ENCODE measurements at regions not wholly inside any gene's neighbourhood (a gene's known extent, or its start where the extent isn't known, plus 50 kb on each side); places are given as distances from the start of the nearest gene placed in this dataset.

DNA sequence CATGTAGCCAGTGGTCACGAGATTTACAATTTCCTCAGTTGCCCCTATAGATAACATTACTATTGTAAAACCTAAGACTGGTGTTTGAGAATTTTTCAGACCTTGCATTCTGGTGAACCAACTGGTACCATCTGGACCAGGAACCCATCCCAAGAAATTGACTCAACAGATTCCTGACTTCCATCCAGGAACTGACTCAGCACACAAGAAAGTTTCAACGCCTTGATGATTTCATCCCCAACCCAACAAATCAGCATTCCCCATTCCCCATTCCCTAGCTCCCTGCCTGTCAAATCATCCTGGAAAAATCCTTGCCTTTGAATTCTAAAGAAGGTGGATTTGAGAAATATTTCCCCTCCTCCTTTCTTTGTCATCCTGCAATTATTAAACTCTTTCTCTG, 529.8 kb upstream of the PRMT6 start:
- no peaks in the 10 kb centered on the region for H3K4me1 ChIP-seq (ENCODE audit: insufficient read depth, low read length)
- intact Hi-C loops (cut with micrococcal nuclease; ENCODE audit: unreplicated experiment) (no loop called here), in situ Hi-C loops (cut with HindIII; ENCODE audit: extremely low pct_ligation_motif_present, low pct_unique_long_range_greater_than_20kb) (no loop called here)
- H3K79me2 ChIP-seq (ENCODE audit: insufficient read depth, low read length) = no peaks in the 10 kb centered on the region
- peaks cover 58% of the 10 kb centered on the region for H3K9me3 ChIP-seq (ENCODE audit: low read length)
- ATAC-seq = no peak
- no peak overlapping the region for H2AFZ ChIP-seq (ENCODE audit: low read length)
- no peaks in the 10 kb centered on the region for H3K27me3 ChIP-seq (ENCODE audit: control insufficient read depth in 1 of 2, insufficient read depth in 2 of 2, low read length in 2 of 2)
- H4K20me1 ChIP-seq (ENCODE audit: insufficient read depth, low read length) = no peaks in the 10 kb centered on the region
- no peak for FAIRE-seq
- no peaks in the 10 kb centered on the region for H3K36me3 ChIP-seq (replicated peaks in 1 of 2; ENCODE audit: control insufficient read depth in 1 of 2, insufficient read depth in 2 of 2, low read length in 2 of 2)
- no peak overlapping the region for H3K4me2 ChIP-seq (ENCODE audit: low read depth, low read length)
- BruUV-seq (replicated peaks) = no TSS peak
- no peak overlapping the region for H3K9ac ChIP-seq (ENCODE audit: insufficient read depth, low read depth, low read length)
- CTCF ChIA-PET (ENCODE audit: low intra/inter-chr PET ratio, low total read pairs) = no interaction called here
- H3K27ac ChIP-seq (ENCODE audit: extremely low read length, insufficient read depth, low read length) = no peak overlapping the region
- POLR2A ChIA-PET = no interaction called here
- 0% methylated on average over 2 of the region's 2 CpGs for WGBS (ENCODE audit: low lambda C conversion rate)
- no peak for DNase-seq (ENCODE audit: low spot score)
- no peak overlapping the region for H3K4me3 ChIP-seq (replicated peaks in 1 of 3; ENCODE audit: insufficient read depth in 1 of 3, low read depth in 2 of 3, low read length in 3 of 3)
- TF ChIP-seq ZNF788 (CRISPR knock-in tag; IDR thresholded peaks at IDR 0.05; ENCODE audit: borderline replicate concordance) (no peak), ZNF772 (CRISPR knock-in tag; IDR thresholded peaks at IDR 0.05) (no peak), ZFP90 (CRISPR knock-in tag; IDR thresholded peaks at IDR 0.05; ENCODE audit: borderline replicate concordance) (no peak), ZNF768 (CRISPR knock-in tag; IDR thresholded peaks at IDR 0.05) (no peak), ZNF468 (CRISPR knock-in tag; IDR thresholded peaks at IDR 0.05) (no peak), ZKSCAN1 (IDR thresholded peaks at IDR 0.05; ENCODE audit: low read length) (no peak), ZNF570 (CRISPR knock-in tag; IDR thresholded peaks at IDR 0.05; ENCODE audit: borderline replicate concordance) (no peak), ZSCAN20 (CRISPR knock-in tag; IDR thresholded peaks at IDR 0.05; ENCODE audit: borderline replicate concordance) (no peak), SP2 (CRISPR knock-in tag; IDR thresholded peaks at IDR 0.05) (no peak), YEATS4 (CRISPR knock-in tag; IDR thresholded peaks at IDR 0.05; ENCODE audit: borderline replicate concordance) (no peak), ZNF510 (CRISPR knock-in tag; IDR thresholded peaks at IDR 0.05; ENCODE audit: low read depth) (no peak), CBX5 (CRISPR knock-in tag; IDR thresholded peaks at IDR 0.05; ENCODE audit: borderline replicate concordance) (no peak), ATF7-NPFF (CRISPR knock-in tag; IDR thresholded peaks at IDR 0.05; ENCODE audit: low read depth) (no peak)
- TF ChIP-seq, protein P1, sequence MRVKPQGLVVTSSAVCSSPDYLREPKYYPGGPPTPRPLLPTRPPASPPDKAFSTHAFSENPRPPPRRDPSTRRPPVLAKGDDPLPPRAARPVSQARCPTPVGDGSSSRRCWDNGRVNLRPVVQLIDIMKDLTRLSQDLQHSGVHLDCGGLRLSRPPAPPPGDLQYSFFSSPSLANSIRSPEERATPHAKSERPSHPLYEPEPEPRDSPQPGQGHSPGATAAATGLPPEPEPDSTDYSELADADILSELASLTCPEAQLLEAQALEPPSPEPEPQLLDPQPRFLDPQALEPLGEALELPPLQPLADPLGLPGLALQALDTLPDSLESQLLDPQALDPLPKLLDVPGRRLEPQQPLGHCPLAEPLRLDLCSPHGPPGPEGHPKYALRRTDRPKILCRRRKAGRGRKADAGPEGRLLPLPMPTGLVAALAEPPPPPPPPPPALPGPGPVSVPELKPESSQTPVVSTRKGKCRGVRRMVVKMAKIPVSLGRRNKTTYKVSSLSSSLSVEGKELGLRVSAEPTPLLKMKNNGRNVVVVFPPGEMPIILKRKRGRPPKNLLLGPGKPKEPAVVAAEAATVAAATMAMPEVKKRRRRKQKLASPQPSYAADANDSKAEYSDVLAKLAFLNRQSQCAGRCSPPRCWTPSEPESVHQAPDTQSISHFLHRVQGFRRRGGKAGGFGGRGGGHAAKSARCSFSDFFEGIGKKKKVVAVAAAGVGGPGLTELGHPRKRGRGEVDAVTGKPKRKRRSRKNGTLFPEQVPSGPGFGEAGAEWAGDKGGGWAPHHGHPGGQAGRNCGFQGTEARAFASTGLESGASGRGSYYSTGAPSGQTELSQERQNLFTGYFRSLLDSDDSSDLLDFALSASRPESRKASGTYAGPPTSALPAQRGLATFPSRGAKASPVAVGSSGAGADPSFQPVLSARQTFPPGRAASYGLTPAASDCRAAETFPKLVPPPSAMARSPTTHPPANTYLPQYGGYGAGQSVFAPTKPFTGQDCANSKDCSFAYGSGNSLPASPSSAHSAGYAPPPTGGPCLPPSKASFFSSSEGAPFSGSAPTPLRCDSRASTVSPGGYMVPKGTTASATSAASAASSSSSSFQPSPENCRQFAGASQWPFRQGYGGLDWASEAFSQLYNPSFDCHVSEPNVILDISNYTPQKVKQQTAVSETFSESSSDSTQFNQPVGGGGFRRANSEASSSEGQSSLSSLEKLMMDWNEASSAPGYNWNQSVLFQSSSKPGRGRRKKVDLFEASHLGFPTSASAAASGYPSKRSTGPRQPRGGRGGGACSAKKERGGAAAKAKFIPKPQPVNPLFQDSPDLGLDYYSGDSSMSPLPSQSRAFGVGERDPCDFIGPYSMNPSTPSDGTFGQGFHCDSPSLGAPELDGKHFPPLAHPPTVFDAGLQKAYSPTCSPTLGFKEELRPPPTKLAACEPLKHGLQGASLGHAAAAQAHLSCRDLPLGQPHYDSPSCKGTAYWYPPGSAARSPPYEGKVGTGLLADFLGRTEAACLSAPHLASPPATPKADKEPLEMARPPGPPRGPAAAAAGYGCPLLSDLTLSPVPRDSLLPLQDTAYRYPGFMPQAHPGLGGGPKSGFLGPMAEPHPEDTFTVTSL (CRISPR knock-in tag; IDR thresholded peaks at IDR 0.05; ENCODE audit: borderline replicate concordance) = no peak
- TF ChIP-seq, protein P2, sequence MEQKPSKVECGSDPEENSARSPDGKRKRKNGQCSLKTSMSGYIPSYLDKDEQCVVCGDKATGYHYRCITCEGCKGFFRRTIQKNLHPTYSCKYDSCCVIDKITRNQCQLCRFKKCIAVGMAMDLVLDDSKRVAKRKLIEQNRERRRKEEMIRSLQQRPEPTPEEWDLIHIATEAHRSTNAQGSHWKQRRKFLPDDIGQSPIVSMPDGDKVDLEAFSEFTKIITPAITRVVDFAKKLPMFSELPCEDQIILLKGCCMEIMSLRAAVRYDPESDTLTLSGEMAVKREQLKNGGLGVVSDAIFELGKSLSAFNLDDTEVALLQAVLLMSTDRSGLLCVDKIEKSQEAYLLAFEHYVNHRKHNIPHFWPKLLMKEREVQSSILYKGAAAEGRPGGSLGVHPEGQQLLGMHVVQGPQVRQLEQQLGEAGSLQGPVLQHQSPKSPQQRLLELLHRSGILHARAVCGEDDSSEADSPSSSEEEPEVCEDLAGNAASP (CRISPR knock-in tag; IDR thresholded peaks at IDR 0.05; ENCODE audit: borderline replicate concordance) = no peak
- TF ChIP-seq, protein P3, sequence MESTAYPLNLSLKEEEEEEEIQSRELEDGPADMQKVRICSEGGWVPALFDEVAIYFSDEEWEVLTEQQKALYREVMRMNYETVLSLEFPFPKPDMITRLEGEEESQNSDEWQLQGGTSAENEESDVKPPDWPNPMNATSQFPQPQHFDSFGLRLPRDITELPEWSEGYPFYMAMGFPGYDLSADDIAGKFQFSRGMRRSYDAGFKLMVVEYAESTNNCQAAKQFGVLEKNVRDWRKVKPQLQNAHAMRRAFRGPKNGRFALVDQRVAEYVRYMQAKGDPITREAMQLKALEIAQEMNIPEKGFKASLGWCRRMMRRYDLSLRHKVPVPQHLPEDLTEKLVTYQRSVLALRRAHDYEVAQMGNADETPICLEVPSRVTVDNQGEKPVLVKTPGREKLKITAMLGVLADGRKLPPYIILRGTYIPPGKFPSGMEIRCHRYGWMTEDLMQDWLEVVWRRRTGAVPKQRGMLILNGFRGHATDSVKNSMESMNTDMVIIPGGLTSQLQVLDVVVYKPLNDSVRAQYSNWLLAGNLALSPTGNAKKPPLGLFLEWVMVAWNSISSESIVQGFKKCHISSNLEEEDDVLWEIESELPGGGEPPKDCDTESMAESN (CRISPR knock-in tag; conservative IDR thresholded peaks at IDR 0.05) = no peak
